ENCODE measurements at regions not wholly inside any gene's neighbourhood (a gene's known extent, or its start where the extent isn't known, plus 50 kb on each side); places are given as distances from the start of the nearest gene placed in this dataset.
"Not testable (repeated sequence)": the region's sequence is repeated elsewhere in the genome, so short reads cannot be mapped to it uniquely, and the experiment has no call there.

GRCh38 chr4:53920116-53920515 lies 144.3 kb downstream of the CHIC2 start:
- no peak for DNase-seq

GRCh38 chr4:53919535-53919934 lies 144.9 kb downstream of the CHIC2 start:
- no peak for DNase-seq

GRCh38 chr4:53917729-53918128 lies 146.7 kb downstream of the CHIC2 start:
- no peak for DNase-seq

- DNase-seq: no peak
Measured at GRCh38 chr4:53916431-53916889, 147.9 kb downstream of the CHIC2 start.

- no peak for DNase-seq
Measured at GRCh38 chr4:53914313-53915016, 149.9 kb downstream of the CHIC2 start.

- no peak for DNase-seq
Measured at GRCh38 chr4:53913771-53914170, 150.6 kb downstream of the CHIC2 start.

GRCh38 chr4:53912766-53913497 lies 151.5 kb downstream of the CHIC2 start:
- no peak for DNase-seq

- DNase-seq: peak; percentile 15 to 78 (median 28)
Measured at GRCh38 chr4:53908661-53909078, 155.7 kb downstream of the CHIC2 start.

- no peak for DNase-seq
Measured at GRCh38 chr4:53907772-53908171, 156.6 kb downstream of the CHIC2 start.

- no peak for DNase-seq
Measured at GRCh38 chr4:53906606-53907190, 157.7 kb downstream of the CHIC2 start.

GRCh38 chr4:53905941-53906377 lies 158.4 kb downstream of the CHIC2 start:
- peak in 2 of 3 experiments; percentile 11 to 17 for DNase-seq

- DNase-seq: no peak
Measured at GRCh38 chr4:53905276-53905940, 159.0 kb downstream of the CHIC2 start.

GRCh38 chr4:53902786-53903185 lies 161.6 kb downstream of the CHIC2 start:
- no peak for DNase-seq

GRCh38 chr4:53900271-53900649 lies 164.1 kb downstream of the CHIC2 start:
- DNase-seq: no peak

GRCh38 chr4:53899586-53900270 lies 164.7 kb downstream of the CHIC2 start:
- no peak for DNase-seq

- DNase-seq: peak in 1 of 3 experiments; percentile 6
Measured at GRCh38 chr4:53895137-53895536, 169.3 kb downstream of the CHIC2 start.

- DNase-seq: no peak
Measured at GRCh38 chr4:53890461-53890860, 173.9 kb downstream of the CHIC2 start.

- DNase-seq: no peak
Measured at GRCh38 chr4:53889326-53890055, 174.9 kb downstream of the CHIC2 start.

GRCh38 chr4:53886090-53886489 lies 178.3 kb downstream of the CHIC2 start:
- no peak for DNase-seq

GRCh38 chr4:53885668-53886067 lies 178.7 kb downstream of the CHIC2 start:
- DNase-seq: no peak

GRCh38 chr4:53877096-53877495 lies 187.3 kb downstream of the CHIC2 start:
- DNase-seq: not testable (repeated sequence)

GRCh38 chr4:53866055-53866454 lies 198.3 kb downstream of the CHIC2 start:
- DNase-seq: no peak
